Fibroblast of lung (primary cell): ENCODE measurements at regions not wholly inside any gene's neighbourhood (a gene's known extent, or its start where the extent isn't known, plus 50 kb on each side); places are given as distances from the start of the nearest gene placed in this dataset.
A peak's percentile ranks its signal among the peaks of the same experiment; 100 is the strongest.

Source experiments
- DNase-seq, 2 donors: peaks; one replicate each; pipeline versions ENCODE4 v3.0.0 to v3.0.0-alpha.2; 2010; ENCODE audit warnings: low read depth in 2 of 2
- H2AFZ ChIP-seq: 2 replicates; pipeline ENCODE4 v1.5.1; 2012; ENCODE audit warnings: low read length, control low read depth, inconsistent platforms
- H3K27ac ChIP-seq: 2 replicates; pipeline ENCODE4 v1.5.1; 2011; ENCODE audit warnings: low read length, control low read depth; ENCODE audit not compliant: insufficient read depth
- H3K27me3 ChIP-seq: 2 replicates; pipeline ENCODE4 v1.5.1; 2011; ENCODE audit warnings: mild to moderate bottlenecking, low read length; ENCODE audit not compliant: control insufficient read depth, insufficient read depth
- H3K36me3 ChIP-seq: 2 replicates; pipeline ENCODE4 v1.5.1; 2011; ENCODE audit warnings: low read length; ENCODE audit not compliant: control insufficient read depth, insufficient read depth
- H3K4me1 ChIP-seq: 2 replicates; pipeline ENCODE4 v1.5.1; 2011; ENCODE audit warnings: low read length; ENCODE audit not compliant: control insufficient read depth, insufficient read depth; ENCODE audit errors: extremely low read depth
- H3K4me2 ChIP-seq: 2 replicates; pipeline ENCODE4 v1.5.1; 2011; ENCODE audit warnings: low read length, control low read depth; ENCODE audit not compliant: insufficient read depth; ENCODE audit errors: extremely low read depth
- H3K4me3 ChIP-seq, 4 experiments: fragments of 200-600 bp in 1 of 4; sonication (generic) in 1 of 4; replicated peaks in 1 of 4; 2 replicates each; pipeline ENCODE4 v1.5.1; 2011 to 2016; ENCODE audit warnings: low read length in 4 of 4, low read depth in 3 of 4, mild to moderate bottlenecking in 3 of 4, control low read depth in 2 of 4, inconsistent platforms in 1 of 4, mixed read lengths in 1 of 4; ENCODE audit not compliant: insufficient read depth in 1 of 4; ENCODE audit errors: control extremely low read depth in 1 of 4
- H3K79me2 ChIP-seq: 2 replicates; pipeline ENCODE4 v1.5.1; 2012; ENCODE audit warnings: mild to moderate bottlenecking, low read length, inconsistent platforms; ENCODE audit not compliant: control insufficient read depth, insufficient read depth
- H3K9ac ChIP-seq: 2 replicates; pipeline ENCODE4 v1.5.1; 2011; ENCODE audit warnings: mild to moderate bottlenecking, low read length, control low read depth; ENCODE audit not compliant: insufficient read depth
- H3K9me3 ChIP-seq: 2 replicates; pipeline ENCODE4 v1.5.1; 2012; ENCODE audit warnings: low read depth, low read length; ENCODE audit not compliant: control insufficient read depth, insufficient read depth
- H4K20me1 ChIP-seq: 2 replicates; pipeline ENCODE4 v1.5.1; 2011; ENCODE audit warnings: low read length; ENCODE audit not compliant: control insufficient read depth, insufficient read depth; ENCODE audit errors: extremely low read depth
- CTCF ChIP-seq, 2 donors: IDR thresholded peaks in 1 of 2; conservative IDR thresholded peaks in 1 of 2; 1 replicate in 1 of 2; 2 replicates in 1 of 2; pipeline ENCODE4 v1.5.1; 2011 to 2012; ENCODE audit warnings: low read length in 2 of 2, control low read depth in 1 of 2, inconsistent platforms in 1 of 2, low read depth in 1 of 2, mild to moderate bottlenecking in 1 of 2
- EZH2 ChIP-seq: IDR thresholded peaks from 2 replicates; pipeline ENCODE4 v1.5.1; 2012; ENCODE audit warnings: low read length, control low read depth, mild to moderate bottlenecking; ENCODE audit errors: missing control alignments

- TF ChIP-seq CTCF (conservative IDR thresholded peaks at IDR 0.05 in 1 of 2, IDR thresholded peaks at IDR 0.05 in 1 of 2; ENCODE audit: low read depth in 1 of 2, low read length in 2 of 2) (no peak), EZH2 (no peak)
- no peak overlapping the region for H3K9ac ChIP-seq
- H3K4me2 ChIP-seq = no peak overlapping the region
- no peaks in the 10 kb centered on the region for H4K20me1 ChIP-seq
- H3K36me3 ChIP-seq = no peaks in the 10 kb centered on the region
- no peak overlapping the region for H3K4me3 ChIP-seq
- H3K27ac ChIP-seq = no peak overlapping the region
- H3K4me1 ChIP-seq = no peaks in the 10 kb centered on the region
- no peaks in the 10 kb centered on the region for H3K79me2 ChIP-seq
- no peaks in the 10 kb centered on the region for H3K9me3 ChIP-seq
- DNase-seq = no peak
- H2AFZ ChIP-seq = no peak overlapping the region
- no peaks in the 10 kb centered on the region for H3K27me3 ChIP-seq
Observed at GRCh38 chr5:62690421-62690820, 111.8 kb downstream of the LRRC70 start.

- no peak for DNase-seq
- Histone ChIP-seq H4K20me1 (no peaks in the 10 kb centered on the region), H3K4me2 (no peak overlapping the region), H3K27ac (no peak overlapping the region), H3K27me3 (no peaks in the 10 kb centered on the region), H3K9me3 (no peaks in the 10 kb centered on the region), H3K4me3 (peak overlapping the region in 1 of 4 experiments; percentile 25), H3K79me2 (no peaks in the 10 kb centered on the region), H2AFZ (no peak overlapping the region), H3K4me1 (no peaks in the 10 kb centered on the region), H3K9ac (no peak overlapping the region), H3K36me3 (no peaks in the 10 kb centered on the region)
- no peak for TF ChIP-seq CTCF (conservative IDR thresholded peaks at IDR 0.05 in 1 of 2, IDR thresholded peaks at IDR 0.05 in 1 of 2; ENCODE audit: low read depth in 1 of 2, low read length in 2 of 2)
Observed at GRCh38 chr5:62689599-62690368, 111.2 kb downstream of the LRRC70 start.

DNA sequence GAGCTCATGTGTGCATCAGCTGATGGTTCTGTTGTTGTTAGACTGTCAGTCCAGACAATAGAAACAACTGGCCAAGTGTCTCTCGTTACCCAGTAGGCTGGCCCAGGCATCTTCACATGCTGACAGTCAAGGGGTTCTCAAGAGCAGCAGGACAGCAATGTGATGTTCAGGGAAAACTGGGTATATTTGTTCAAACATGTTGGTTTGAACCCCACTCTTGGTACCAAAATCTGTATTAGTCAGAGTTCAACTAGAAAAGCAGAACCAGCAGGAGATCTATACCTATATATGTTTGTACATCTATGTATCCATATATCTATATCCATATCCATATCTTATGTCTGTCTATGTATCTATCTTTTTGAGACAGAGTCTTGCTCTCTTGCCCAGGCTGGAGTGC, 108.1 kb downstream of the LRRC70 start:
- H4K20me1 ChIP-seq = no peaks in the 10 kb centered on the region
- no peaks in the 10 kb centered on the region for H3K79me2 ChIP-seq
- H3K9ac ChIP-seq = no peak overlapping the region
- no peak overlapping the region for H2AFZ ChIP-seq
- H3K27me3 ChIP-seq = no peaks in the 10 kb centered on the region
- no peak for TF ChIP-seq CTCF (conservative IDR thresholded peaks at IDR 0.05 in 1 of 2, IDR thresholded peaks at IDR 0.05 in 1 of 2; ENCODE audit: low read depth in 1 of 2, low read length in 2 of 2)
- H3K36me3 ChIP-seq = no peaks in the 10 kb centered on the region
- H3K4me1 ChIP-seq = no peaks in the 10 kb centered on the region
- DNase-seq = no peak
- no peaks in the 10 kb centered on the region for H3K9me3 ChIP-seq
- H3K4me3 ChIP-seq = no peak overlapping the region
- no peak overlapping the region for H3K27ac ChIP-seq
- no peak overlapping the region for H3K4me2 ChIP-seq
